MM.1S (cell line): ENCODE measurements at regions not wholly inside any gene's neighbourhood (a gene's known extent, or its start where the extent isn't known, plus 50 kb on each side); places are given as distances from the start of the nearest gene placed in this dataset.

Source experiments
- DNase-seq: peaks from one replicate; pipeline ENCODE4 v3.0.0-alpha.2; 2015
- H2AFZ ChIP-seq: fragments of 300-600 bp; sonication (generic); 2 replicates; pipeline ENCODE4 v1.6.0; 2016; ENCODE audit warnings: antibody characterized with exemption, low read length
- H3F3A ChIP-seq: fragments of 300-600 bp; sonication (generic); 2 replicates; pipeline ENCODE4 v1.6.1; 2016; ENCODE audit warnings: mild to moderate bottlenecking, antibody characterized with exemption, low read length, moderate library complexity, mixed read lengths; ENCODE audit not compliant: insufficient read depth
- H3K27ac ChIP-seq: fragments of 300-600 bp; sonication (generic); 2 replicates; pipeline ENCODE4 v1.5.1; 2016; ENCODE audit warnings: mild to moderate bottlenecking, low read length
- H3K27me3 ChIP-seq: fragments of 300-600 bp; sonication (generic); replicated peaks from 2 replicates; pipeline ENCODE4 v1.6.0; 2016; ENCODE audit warnings: low read length; ENCODE audit not compliant: insufficient read depth
- H3K36me3 ChIP-seq: fragments of 300-600 bp; sonication (generic); replicated peaks from 2 replicates; pipeline ENCODE4 v1.6.1; 2016; ENCODE audit warnings: mild to moderate bottlenecking, low read length, mixed read lengths; ENCODE audit not compliant: insufficient read depth
- H3K4me1 ChIP-seq: fragments of 300-600 bp; sonication (generic); 2 replicates; pipeline ENCODE4 v1.6.1; 2016; ENCODE audit warnings: low read length, mixed read lengths
- H3K4me2 ChIP-seq: fragments of 300-600 bp; sonication (generic); 2 replicates; pipeline ENCODE4 v1.6.0; 2016; ENCODE audit warnings: low read depth, low read length
- H3K4me3 ChIP-seq: fragments of 300-600 bp; sonication (generic); 2 replicates; pipeline ENCODE4 v1.5.1; 2016; ENCODE audit warnings: low read length, mixed read lengths
- H3K79me2 ChIP-seq: fragments of 300-600 bp; sonication (generic); 2 replicates; pipeline ENCODE4 v1.6.1; 2016; ENCODE audit warnings: mixed run types, low read length, mixed read lengths
- H3K9ac ChIP-seq: fragments of 300-600 bp; sonication (generic); 2 replicates; pipeline ENCODE4 v1.6.1; 2016; ENCODE audit warnings: low read length, mixed read lengths
- H3K9me2 ChIP-seq: fragments of 300-600 bp; sonication (generic); replicated peaks from 2 replicates; pipeline ENCODE4 v1.6.1; 2016; ENCODE audit warnings: mild to moderate bottlenecking, low read length, mixed read lengths; ENCODE audit not compliant: insufficient read depth
- H3K9me3 ChIP-seq: fragments of 300-600 bp; sonication (generic); replicated peaks from 2 replicates; pipeline ENCODE4 v1.6.1; 2016; ENCODE audit warnings: mild to moderate bottlenecking, low read length, mixed read lengths; ENCODE audit not compliant: insufficient read depth
- H4K20me1 ChIP-seq: fragments of 300-600 bp; sonication (generic); 2 replicates; pipeline ENCODE4 v1.6.1; 2016; ENCODE audit warnings: mild to moderate bottlenecking, low read length, moderate library complexity, mixed read lengths; ENCODE audit not compliant: insufficient read depth
- CTCF ChIP-seq: fragments of 300-600 bp; sonication (generic); IDR thresholded peaks from 2 replicates; pipeline ENCODE4 v1.5.1; 2016; ENCODE audit warnings: antibody characterized with exemption, low read length, mixed read lengths
- EZH2 ChIP-seq: fragments of 300-600 bp; sonication (generic); optimal IDR thresholded peaks from 2 replicates; pipeline ENCODE3; 2017; ENCODE audit warnings: low read depth, mild to moderate bottlenecking, antibody characterized with exemption, low read length, mixed read lengths
- EZH2phosphoT487 ChIP-seq: fragments of 300-600 bp; sonication (generic); IDR thresholded peaks from 2 replicates; pipeline ENCODE4 v1.6.1; 2018; ENCODE audit warnings: antibody characterized with exemption, low read length

DNA sequence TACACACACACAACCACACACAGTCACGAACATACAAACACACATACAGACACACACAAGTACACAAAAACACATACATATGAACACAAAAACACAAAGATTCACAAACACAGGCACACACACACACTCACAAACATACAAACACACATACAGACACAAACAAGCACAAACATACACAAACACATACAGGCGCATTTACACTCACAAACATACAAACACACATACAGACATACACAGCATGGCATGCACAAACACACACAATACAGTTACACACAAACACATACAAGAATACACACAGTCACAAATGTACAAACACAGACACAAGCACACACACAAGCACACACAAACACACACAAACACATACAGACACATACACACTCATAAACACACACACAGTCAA lies 247.9 kb downstream of the TENT4A start:
- H3K27ac ChIP-seq = no peak overlapping the region
- no peak overlapping the region for H3K9ac ChIP-seq
- H2AFZ ChIP-seq = no peak overlapping the region
- H3F3A ChIP-seq = no peaks in the 10 kb centered on the region
- H3K9me3 ChIP-seq = no peaks in the 10 kb centered on the region
- H3K9me2 ChIP-seq = no peaks in the 10 kb centered on the region
- no peaks in the 10 kb centered on the region for H3K36me3 ChIP-seq
- no peak for DNase-seq
- TF ChIP-seq EZH2 = no peak
- no peak for TF ChIP-seq CTCF
- no peak for TF ChIP-seq EZH2phosphoT487
- H3K4me2 ChIP-seq = no peak overlapping the region
- H3K4me3 ChIP-seq = no peak overlapping the region
- H3K79me2 ChIP-seq = no peaks in the 10 kb centered on the region
- no peaks in the 10 kb centered on the region for H3K4me1 ChIP-seq
- no peaks in the 10 kb centered on the region for H3K27me3 ChIP-seq
- H4K20me1 ChIP-seq = no peaks in the 10 kb centered on the region

- H2AFZ ChIP-seq = no peak overlapping the region
- no peak overlapping the region for H3K27ac ChIP-seq
- H3K4me1 ChIP-seq = no peaks in the 10 kb centered on the region
- H3F3A ChIP-seq = no peaks in the 10 kb centered on the region
- no peak overlapping the region for H3K9ac ChIP-seq
- no peaks in the 10 kb centered on the region for H4K20me1 ChIP-seq
- no peaks in the 10 kb centered on the region for H3K9me2 ChIP-seq
- no peaks in the 10 kb centered on the region for H3K36me3 ChIP-seq
- no peak overlapping the region for H3K4me3 ChIP-seq
- no peaks in the 10 kb centered on the region for H3K9me3 ChIP-seq
- no peaks in the 10 kb centered on the region for H3K27me3 ChIP-seq
- no peaks in the 10 kb centered on the region for H3K79me2 ChIP-seq
- DNase-seq = no peak
- no peak for TF ChIP-seq CTCF
- no peak for TF ChIP-seq EZH2phosphoT487
- TF ChIP-seq EZH2 = no peak
- no peak overlapping the region for H3K4me2 ChIP-seq
Observed at GRCh38 chr5:6961837-6962635, 248.8 kb downstream of the TENT4A start.

DNA sequence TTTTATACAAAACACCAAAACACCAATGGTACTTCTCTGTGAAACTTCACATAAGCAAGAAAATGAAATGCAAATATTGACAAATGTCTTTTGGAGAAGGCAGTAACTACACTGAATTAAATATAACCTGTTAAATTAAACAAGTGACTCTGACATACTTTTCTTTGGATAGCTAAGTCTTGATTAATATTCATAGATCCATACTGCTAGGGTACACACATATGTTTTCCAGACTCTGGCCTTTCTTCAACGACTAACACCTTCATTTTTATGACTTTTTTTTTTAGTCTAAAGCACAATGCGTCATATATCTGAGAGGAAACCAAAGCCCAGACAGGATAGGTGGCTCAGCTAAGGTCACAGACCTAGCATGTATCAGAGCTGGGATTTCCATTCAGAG lies 263.7 kb downstream of the TENT4A start:
- Histone ChIP-seq H3K4me3 (no peak overlapping the region), H2AFZ (no peak overlapping the region), H3K36me3 (no peaks in the 10 kb centered on the region), H3K9me2 (no peaks in the 10 kb centered on the region), H3K79me2 (no peaks in the 10 kb centered on the region), H4K20me1 (no peaks in the 10 kb centered on the region), H3K27me3 (no peaks in the 10 kb centered on the region), H3K4me1 (no peaks in the 10 kb centered on the region), H3K9me3 (no peaks in the 10 kb centered on the region), H3F3A (no peaks in the 10 kb centered on the region), H3K9ac (no peak overlapping the region), H3K27ac (no peak overlapping the region), H3K4me2 (no peak overlapping the region)
- no peak for DNase-seq
- no peak for TF ChIP-seq CTCF
- TF ChIP-seq EZH2 = no peak
